H1 (cell line): ENCODE measurements at regions not wholly inside any gene's neighbourhood (a gene's known extent, or its start where the extent isn't known, plus 50 kb on each side); places are given as distances from the start of the nearest gene placed in this dataset.

Experiments used
- CTCF ChIA-PET: fragments of 300-600 bp; sonication (Branson Sonifier 250); formaldehyde crosslinking; loops from one replicate; lab custom pipeline; 2021; ENCODE audit not compliant: partially characterized antibody; lab: Charles Lee
- POLR2A ChIA-PET: fragments of 300-600 bp; sonication (Branson Sonifier 250); formaldehyde crosslinking; loops from one replicate; lab custom pipeline; 2021; ENCODE audit warnings: inconsistent platforms; ENCODE audit not compliant: partially characterized antibody; lab: Charles Lee
- DNase-seq, 2 experiments: peaks; one replicate each; pipeline versions ENCODE4 v3.0.0 to v3.0.0-alpha.2; 2010 to 2022; ENCODE audit warnings: low spot score in 2 of 2, low read depth in 1 of 2, mixed read lengths in 1 of 2
- FAIRE-seq: peaks from 2 replicates; lab custom pipeline; 2011; peaks lifted over from hg19 to GRCh38; lab: Jason Lieb, UNC
- H2AFZ ChIP-seq: 2 replicates; pipeline ENCODE4 v1.8.1; 2012; ENCODE audit warnings: low read length, inconsistent platforms
- H2AK5ac ChIP-seq: 2 replicates; pipeline ENCODE4 v1.6.1; 2013; ENCODE audit warnings: low read depth, low read length
- H2BK120ac ChIP-seq: replicated peaks from 2 replicates; pipeline ENCODE3; 2013; ENCODE audit warnings: low read depth, low read length, inconsistent platforms
- H2BK12ac ChIP-seq: 2 replicates; pipeline ENCODE4 v1.6.1; 2013; ENCODE audit warnings: low read depth, low read length
- H2BK15ac ChIP-seq: 2 replicates; pipeline ENCODE4 v1.6.1; 2013; ENCODE audit warnings: low read length
- H2BK20ac ChIP-seq: 2 replicates; pipeline ENCODE4 v1.6.1; 2013; ENCODE audit warnings: low read length
- H2BK5ac ChIP-seq: 2 replicates; pipeline ENCODE4 v1.6.1; 2013; ENCODE audit warnings: low read depth, low read length
- H3K14ac ChIP-seq: 2 replicates; pipeline ENCODE4 v1.6.1; 2013; ENCODE audit warnings: inconsistent platforms; ENCODE audit not compliant: insufficient read length
- H3K18ac ChIP-seq: 2 replicates; pipeline ENCODE4 v1.6.1; 2013; ENCODE audit warnings: low read length; ENCODE audit errors: extremely low read depth
- H3K23ac ChIP-seq: 2 replicates; pipeline ENCODE4 v1.6.1; 2013; ENCODE audit warnings: inconsistent platforms; ENCODE audit not compliant: insufficient read length
- H3K23me2 ChIP-seq: 2 replicates; pipeline ENCODE4 v1.6.1; 2013; ENCODE audit warnings: low read depth, low read length
- H3K27ac ChIP-seq: 2 replicates; pipeline ENCODE4 v1.6.1; 2011; ENCODE audit warnings: low read depth, low read length, inconsistent platforms
- H3K27me3 ChIP-seq, 4 experiments: replicated peaks in 1 of 4; 1 replicate in 1 of 4; 2 replicates in 3 of 4; pipeline versions ENCODE4 v1.6.1 to v1.8.1; 2011 to 2013; ENCODE audit warnings: low read length in 3 of 4, mild to moderate bottlenecking in 3 of 4, inconsistent platforms in 2 of 4, mixed read lengths in 2 of 4, moderate library complexity in 1 of 4; ENCODE audit not compliant: control insufficient read depth in 3 of 4, insufficient read depth in 3 of 4; ENCODE audit errors: extremely low read depth in 1 of 4
- H3K36me3 ChIP-seq, 4 experiments: 2 replicates each; pipeline versions ENCODE4 v1.6.1 to v1.8.1; 2011 to 2013; ENCODE audit warnings: mild to moderate bottlenecking in 4 of 4, low read length in 3 of 4, moderate library complexity in 2 of 4, control low read depth in 1 of 4, inconsistent platforms in 1 of 4; ENCODE audit not compliant: insufficient read depth in 4 of 4, control insufficient read depth in 2 of 4
- H3K4ac ChIP-seq: replicated peaks from 2 replicates; pipeline ENCODE3; 2013; ENCODE audit warnings: low read length, low read depth, mixed read lengths, inconsistent platforms; ENCODE audit not compliant: insufficient read length
- H3K4me1 ChIP-seq, 4 experiments: replicated peaks in 1 of 4; 1 replicate in 1 of 4; 2 replicates in 3 of 4; pipeline versions ENCODE4 v1.6.1 to v1.8.1; 2011 to 2013; ENCODE audit warnings: low read length in 3 of 4, inconsistent platforms in 2 of 4, mixed read lengths in 1 of 4; ENCODE audit not compliant: insufficient read depth in 4 of 4, control insufficient read depth in 3 of 4
- H3K4me2 ChIP-seq, 2 experiments: 2 replicates each; pipeline versions ENCODE4 v1.6.1 to v1.8.1; 2011 to 2013; ENCODE audit warnings: low read depth in 2 of 2, low read length in 2 of 2, control low read depth in 1 of 2, inconsistent platforms in 1 of 2, mild to moderate bottlenecking in 1 of 2; ENCODE audit not compliant: insufficient read depth in 1 of 2
- H3K4me3 ChIP-seq, 4 experiments: fragments of 200-600, 300-600 bp in 1 of 4; sonication (generic), shearing (Covaris generic), sonication (Bioruptor Twin) in 1 of 4; 2 replicates each; pipeline versions ENCODE4 v1.5.1 to v1.8.1; 2011 to 2016; ENCODE audit warnings: low read length in 4 of 4, low read depth in 3 of 4, control low read depth in 2 of 4, inconsistent platforms in 2 of 4, mild to moderate bottlenecking in 2 of 4, mixed read lengths in 1 of 4, moderate library complexity in 1 of 4; ENCODE audit not compliant: insufficient read depth in 2 of 4; ENCODE audit errors: extremely low read depth in 1 of 4
- H3K56ac ChIP-seq: replicated peaks from 2 replicates; pipeline ENCODE3; 2013; ENCODE audit warnings: low read depth, mild to moderate bottlenecking, mixed read lengths, low read length, inconsistent platforms; ENCODE audit not compliant: insufficient read length
- H3K79me1 ChIP-seq: 2 replicates; pipeline ENCODE4 v1.6.1; 2013; ENCODE audit warnings: low read depth, low read length, control low read depth
- H3K79me2 ChIP-seq, 2 experiments: 2 replicates each; pipeline versions ENCODE4 v1.6.1 to v1.8.1; 2012 to 2013; ENCODE audit warnings: low read length in 2 of 2, mild to moderate bottlenecking in 2 of 2, inconsistent platforms in 1 of 2; ENCODE audit not compliant: insufficient read depth in 2 of 2, control insufficient read depth in 1 of 2
- H3K9ac ChIP-seq, 4 experiments: replicated peaks in 1 of 4; 1 replicate in 1 of 4; 2 replicates in 3 of 4; pipeline versions ENCODE4 v1.6.1 to v1.8.1; 2011 to 2013; ENCODE audit warnings: low read depth in 3 of 4, low read length in 3 of 4, control low read depth in 2 of 4, mild to moderate bottlenecking in 2 of 4, moderate library complexity in 2 of 4, inconsistent platforms in 1 of 4; ENCODE audit errors: extremely low read depth in 1 of 4
- H3K9me3 ChIP-seq, 2 experiments: 2 replicates each; pipeline versions ENCODE4 v1.6.1 to v1.8.1; 2012 to 2013; ENCODE audit warnings: mild to moderate bottlenecking in 2 of 2, moderate library complexity in 2 of 2, control low read depth in 1 of 2, inconsistent platforms in 1 of 2, low read depth in 1 of 2, low read length in 1 of 2, mixed read lengths in 1 of 2; ENCODE audit not compliant: insufficient read depth in 2 of 2
- H4K20me1 ChIP-seq, 2 experiments: replicated peaks in 1 of 2; 2 replicates each; pipeline versions ENCODE3 to v1.8.1; 2011 to 2013; ENCODE audit warnings: inconsistent platforms in 2 of 2, low read length in 2 of 2, mild to moderate bottlenecking in 1 of 2; ENCODE audit not compliant: insufficient read depth in 2 of 2, control insufficient read depth in 1 of 2
- H4K5ac ChIP-seq: 2 replicates; pipeline ENCODE4 v1.6.1; 2013; ENCODE audit warnings: low read length, low read depth, mixed read lengths, inconsistent platforms; ENCODE audit not compliant: insufficient read length
- H4K8ac ChIP-seq: 2 replicates; pipeline ENCODE4 v1.8.0; 2013; ENCODE audit warnings: mild to moderate bottlenecking, moderate library complexity, low read length, inconsistent platforms; ENCODE audit not compliant: insufficient read depth; ENCODE audit errors: extremely low read depth
- H4K91ac ChIP-seq: replicated peaks from 2 replicates; pipeline ENCODE3; 2013; ENCODE audit warnings: low read length, mixed read lengths, inconsistent platforms; ENCODE audit not compliant: insufficient read length
- CEBPB ChIP-seq: IDR thresholded peaks from 2 replicates; pipeline ENCODE4 v1.6.1; 2012; ENCODE audit warnings: low read depth, low read length
- EGR1 ChIP-seq: IDR thresholded peaks from 2 replicates; pipeline ENCODE4 v1.6.1; 2011; ENCODE audit warnings: low read depth, low read length, borderline replicate concordance
- EZH2 ChIP-seq: fragments of 200-600 bp; sonication (generic); IDR thresholded peaks from 2 replicates; pipeline ENCODE4 v1.7.1; 2012; ENCODE audit warnings: low read depth, mild to moderate bottlenecking, moderate library complexity, low read length, inconsistent platforms; ENCODE audit not compliant: severe bottlenecking
- JUN ChIP-seq: IDR thresholded peaks from 2 replicates; pipeline ENCODE4 v1.6.1; 2011; ENCODE audit warnings: low read depth, mild to moderate bottlenecking, improper control_type of control experiment, low read length
- KDM4A ChIP-seq: IDR thresholded peaks from one replicate; pipeline ENCODE4 v1.7.1; 2012; ENCODE audit warnings: low read depth, mild to moderate bottlenecking, moderate library complexity, low read length, inconsistent platforms; ENCODE audit not compliant: severe bottlenecking
- POLR2A ChIP-seq, 2 experiments: IDR thresholded peaks; 1 replicate in 1 of 2; 2 replicates in 1 of 2; pipeline ENCODE4 v1.6.1; 2011; ENCODE audit warnings: low read depth in 2 of 2, low read length in 2 of 2, mild to moderate bottlenecking in 2 of 2; ENCODE audit errors: control extremely low read depth in 1 of 2
- ZNF274 ChIP-seq: IDR thresholded peaks from 2 replicates; pipeline ENCODE4 v1.7.0; 2012; ENCODE audit warnings: low read length, borderline replicate concordance; ENCODE audit errors: extremely low read depth
- WGBS, 2 experiments: shearing (Covaris generic) in 1 of 2; methylation state at CpG; one replicate each; pipeline versions ENCODE4 v1.1.6 to v1.1.7; 2013 to 2015; ENCODE audit warnings: low lambda C conversion rate in 2 of 2, mixed read lengths in 2 of 2, inconsistent platforms in 1 of 2, low coverage in 1 of 2, missing lambda C conversion rate in 1 of 2; ENCODE audit not compliant: insufficient replicate concordance in 2 of 2, insufficient coverage in 1 of 2, insufficient read length in 1 of 2; ENCODE audit errors: extremely low coverage in 1 of 2, missing lambda C conversion rate in 1 of 2; 5-methylcytosine and 5-hydroxymethylcytosine counted together

- Histone ChIP-seq H4K20me1 (no peaks in the 10 kb centered on the region), H3K18ac (no peak overlapping the region), H2BK15ac (no peak overlapping the region), H3K79me2 (no peaks in the 10 kb centered on the region), H2BK20ac (no peak overlapping the region), H3K9me3 (peaks cover 4 to 6% of the 10 kb centered on the region in 2 experiments; a peak in 3 of 4 replicates), H3K14ac (no peak overlapping the region), H3K4me3 (no peak overlapping the region), H3K27me3 (no peaks in the 10 kb centered on the region), H4K91ac (no peak overlapping the region), H2BK12ac (no peak overlapping the region), H2BK120ac (no peak overlapping the region), H3K4me2 (no peak overlapping the region), H3K79me1 (no peaks in the 10 kb centered on the region), H2BK5ac (no peak overlapping the region), H3K4me1 (0 out of 7 replicates have a peak, but pooled peaks cover 0 to 6% (median 0%) of the 10 kb centered on the region in 4 experiments), H4K8ac (no peak overlapping the region), H3K36me3 (no peaks in the 10 kb centered on the region), H3K23ac (no peak overlapping the region), H2AFZ (no peak overlapping the region), H3K27ac (no peak overlapping the region), H3K9ac (no peak overlapping the region), H3K23me2 (no peaks in the 10 kb centered on the region), H3K56ac (no peak overlapping the region), H3K4ac (no peak overlapping the region), H2AK5ac (no peak overlapping the region), H4K5ac (no peak overlapping the region)
- FAIRE-seq (no peak), DNase-seq (no peak)
- WGBS, 2 experiments = 95% methylated on average over 18 of the region's 18 CpGs; no CpG with 5 or more reads in 1 of the 2 experiments
- ChIA-PET POLR2A (no interaction called here), CTCF (interaction anchor here (1.0 to 4.3 kb wide), 2 partner anchors 12 to 18 kb away, joined by 3 to 35 read pairs; no protein-coding TSS in a partner anchor)
- TF ChIP-seq KDM4A (no peak), EGR1 (no peak), POLR2A (IDR thresholded peaks at IDR 0.05; ENCODE audit: control extremely low read depth in 1 of 2, low read depth in 2 of 2, low read length in 2 of 2) (no peak), JUN (no peak), CEBPB (no peak), EZH2 (no peak), ZNF274 (no peak)
Observed at GRCh38 chr13:111492341-111492950, 172.0 kb downstream of the TEX29 start.
